HG02678 (cell line): ENCODE measurements at regions not wholly inside any gene's neighbourhood (a gene's known extent, or its start where the extent isn't known, plus 50 kb on each side); places are given as distances from the start of the nearest gene placed in this dataset.
"Not testable (repeated sequence)": the region's sequence is repeated elsewhere in the genome, so short reads cannot be mapped to it uniquely, and the experiment has no call there.

Experiments
- ATAC-seq: cut with Tn5 transposase; IDR thresholded peaks from one replicate; pipeline ENCODE4 v1.9.1; 2021; ENCODE audit warnings: mild to moderate bottlenecking, moderate library complexity; ENCODE audit not compliant: unreplicated experiment

DNA sequence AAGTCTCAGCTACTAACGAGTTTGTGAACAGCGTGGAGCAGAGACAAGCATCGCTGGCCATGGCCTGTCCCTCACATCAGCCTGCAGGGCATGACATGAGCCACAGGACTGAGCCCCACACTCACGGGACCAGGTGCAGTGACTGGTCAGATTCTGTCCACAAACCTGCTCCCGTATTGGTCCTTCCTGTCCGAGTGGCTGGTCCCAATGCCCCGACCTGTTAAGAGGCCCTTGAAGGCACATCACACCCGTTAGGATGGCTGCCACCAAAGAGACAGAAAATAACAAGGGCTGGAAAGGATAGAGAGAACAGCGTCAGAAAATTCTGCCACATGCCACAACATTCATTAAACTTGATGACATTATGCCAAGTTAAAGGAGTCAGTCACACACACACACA, 403.2 kb upstream of the MYT1L start:
- ATAC-seq: no peak

- no peak for ATAC-seq
Measured at GRCh38 chr2:2733818-2734217, 402.7 kb upstream of the MYT1L start.

- ATAC-seq: no peak
Measured at GRCh38 chr2:2732331-2733119, 401.4 kb upstream of the MYT1L start.

- ATAC-seq: no peak
Measured at GRCh38 chr2:2731816-2732284, 400.8 kb upstream of the MYT1L start.

GRCh38 chr2:2731101-2731815, 400.2 kb upstream of the MYT1L start:
- ATAC-seq: no peak

DNA sequence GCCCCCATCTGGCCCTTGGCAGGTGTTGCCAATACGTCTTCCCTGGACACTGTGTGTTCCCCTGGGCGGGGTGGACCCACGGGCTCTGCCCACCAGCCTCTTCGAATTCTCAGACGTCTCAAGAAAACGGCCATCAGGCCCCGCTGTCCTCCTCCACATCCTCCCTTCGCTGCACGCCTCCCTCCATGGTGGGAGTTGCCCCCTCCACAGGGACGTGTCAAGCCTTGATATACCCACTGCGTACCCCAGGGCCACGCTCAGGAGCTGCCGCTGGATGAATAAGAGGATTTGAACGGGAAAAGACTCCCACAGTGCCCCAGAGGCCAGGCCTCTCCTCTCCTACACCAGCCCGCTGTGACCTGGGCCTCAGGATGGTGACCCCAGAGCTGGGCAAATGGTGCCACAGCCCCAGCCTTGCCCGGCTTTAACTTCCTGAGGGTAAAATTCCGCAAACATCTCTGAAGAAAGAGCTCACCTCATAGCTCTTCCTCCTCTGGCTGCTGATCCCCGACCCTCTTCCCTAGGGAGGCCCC, 399.3 kb upstream of the MYT1L start:
- ATAC-seq: no peak

DNA sequence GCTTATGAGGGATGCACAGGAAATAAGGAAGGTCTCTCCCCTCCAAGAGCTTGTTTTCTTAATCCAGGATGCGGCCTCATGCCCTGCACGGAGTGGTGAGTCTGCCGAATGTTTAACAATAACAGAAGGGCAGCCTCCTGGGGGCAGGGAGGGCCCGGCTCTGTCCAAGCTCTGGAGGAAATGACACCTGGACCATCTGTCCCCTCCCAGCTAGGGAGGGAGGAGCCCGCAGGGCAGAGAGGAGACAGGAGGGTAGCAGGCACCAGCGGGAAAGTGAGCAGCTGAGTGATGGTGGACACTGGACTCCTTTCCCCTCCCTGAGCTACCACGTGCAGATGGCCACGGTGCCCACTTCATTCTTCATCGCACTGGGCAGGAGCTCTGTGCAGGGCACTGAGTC, 398.2 kb upstream of the MYT1L start:
- no peak for ATAC-seq

- no peak for ATAC-seq
Measured at GRCh38 chr2:2728635-2729034, 397.6 kb upstream of the MYT1L start.

- ATAC-seq: no peak
Measured at GRCh38 chr2:2727876-2728511, 396.9 kb upstream of the MYT1L start.

DNA sequence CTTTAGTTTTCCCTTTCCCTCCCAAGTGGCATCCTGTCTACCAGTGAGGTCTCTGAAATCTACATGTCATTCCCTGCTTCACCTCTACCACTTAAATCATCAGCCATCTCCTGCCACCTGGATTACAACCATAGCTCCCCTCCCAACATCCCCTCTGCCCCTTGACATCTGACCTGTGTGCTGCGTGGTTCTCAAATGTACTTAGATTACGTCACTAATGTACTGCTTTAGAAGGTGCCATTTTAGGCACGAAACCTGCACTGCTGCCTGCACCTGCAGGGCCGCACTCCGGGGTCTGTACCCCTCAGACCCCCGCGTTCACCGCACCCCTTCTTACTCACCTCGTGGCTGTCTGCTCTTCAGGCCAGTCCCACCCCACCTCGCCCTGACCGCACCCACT, 395.1 kb upstream of the MYT1L start:
- no peak for ATAC-seq

DNA sequence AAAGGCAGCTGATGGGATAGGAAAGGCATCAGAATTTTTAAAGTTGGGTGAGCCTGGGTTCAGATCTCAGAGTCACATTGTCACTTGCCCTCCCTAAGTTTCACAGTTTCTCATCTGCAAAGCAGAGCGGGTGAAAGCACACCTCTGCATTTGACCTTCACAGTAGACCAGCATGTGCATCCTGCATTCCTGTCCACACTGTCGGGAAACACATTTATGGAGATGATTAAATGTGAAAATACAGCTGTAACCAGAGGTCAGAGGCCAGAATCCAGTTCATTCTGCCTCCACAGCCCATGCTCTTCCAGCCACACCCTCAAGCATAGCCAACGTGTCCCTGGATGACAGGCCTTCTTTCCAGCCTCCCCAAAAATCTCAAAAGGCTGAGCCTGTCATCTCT, 392.0 kb upstream of the MYT1L start:
- no peak for ATAC-seq

DNA sequence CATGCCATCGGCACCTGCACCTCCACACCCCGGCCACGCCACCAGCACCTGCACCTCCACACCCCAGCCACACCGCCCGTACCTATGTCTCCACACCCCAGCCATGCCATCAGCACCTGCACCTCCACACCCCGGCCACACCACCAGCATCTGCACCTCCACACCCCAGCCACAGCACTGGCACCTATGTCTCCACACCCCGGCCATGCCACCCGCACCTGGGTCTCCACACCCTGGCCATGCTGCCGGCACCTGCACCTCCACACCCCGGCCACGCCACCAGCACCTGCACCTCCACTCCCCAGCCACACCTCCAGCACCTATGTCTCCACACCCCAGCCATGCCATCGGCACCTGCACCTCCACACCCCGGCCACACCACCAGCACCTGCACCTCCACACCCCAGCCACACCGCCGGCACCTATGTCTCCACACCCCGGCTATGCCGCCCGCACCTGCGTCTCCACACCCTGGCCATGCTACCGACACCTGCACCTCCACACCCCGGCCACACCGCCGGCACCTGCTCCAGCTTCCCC, 390.3 kb upstream of the MYT1L start:
- ATAC-seq: no peak

DNA sequence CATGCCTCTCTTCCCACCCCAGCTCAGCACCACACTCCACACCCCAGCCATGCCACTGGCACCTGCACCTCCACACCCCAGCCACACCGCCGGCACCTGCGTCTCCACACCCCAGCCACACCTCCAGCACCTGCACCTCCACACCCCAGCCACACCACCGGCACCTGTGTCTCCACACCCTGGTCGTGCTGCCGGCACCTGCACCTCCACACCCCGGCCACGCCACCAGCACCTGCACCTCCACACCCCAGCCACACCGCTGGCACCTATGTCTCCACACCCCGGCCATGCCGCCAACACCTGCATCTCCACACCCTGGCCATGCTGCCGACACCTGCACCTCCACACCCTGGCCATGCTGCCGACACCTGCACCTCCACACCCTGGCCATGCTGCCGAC, 389.7 kb upstream of the MYT1L start:
- ATAC-seq: not testable (repeated sequence)

- no peak for ATAC-seq
Measured at GRCh38 chr2:2720351-2720750, 389.3 kb upstream of the MYT1L start.

GRCh38 chr2:2719781-2720180, 388.7 kb upstream of the MYT1L start:
- no peak for ATAC-seq

GRCh38 chr2:2719015-2719414, 387.9 kb upstream of the MYT1L start:
- no peak for ATAC-seq

GRCh38 chr2:2717406-2717805, 386.3 kb upstream of the MYT1L start:
- no peak for ATAC-seq

- ATAC-seq: no peak
Measured at GRCh38 chr2:2716771-2717170, 385.7 kb upstream of the MYT1L start.

GRCh38 chr2:2715036-2715818, 384.2 kb upstream of the MYT1L start:
- no peak for ATAC-seq

DNA sequence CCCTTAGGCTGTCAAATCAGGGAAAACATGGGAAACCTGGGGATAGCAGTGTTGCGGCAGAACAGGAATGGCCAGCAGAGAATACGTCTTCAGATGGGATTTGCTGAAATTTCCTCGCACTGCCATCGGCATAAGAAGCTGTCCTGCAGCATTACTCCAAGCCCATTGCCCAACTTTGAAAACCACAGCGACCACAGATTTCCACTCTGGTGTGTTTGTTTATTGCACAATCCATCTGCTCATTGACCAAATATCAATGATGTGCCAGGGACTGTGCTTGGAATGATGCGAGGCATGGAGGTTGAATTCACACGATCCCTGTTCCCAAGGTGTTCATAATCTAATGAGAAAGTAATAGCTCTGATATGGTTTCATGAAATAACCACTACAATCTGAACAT, 383.3 kb upstream of the MYT1L start:
- no peak for ATAC-seq

- no peak for ATAC-seq
Measured at GRCh38 chr2:2709431-2709770, 378.3 kb upstream of the MYT1L start.
